HepG2 (cell line): ENCODE measurements at regions not wholly inside any gene's neighbourhood (a gene's known extent, or its start where the extent isn't known, plus 50 kb on each side); places are given as distances from the start of the nearest gene placed in this dataset.

ENCODE experiments used
- GATAD1 ChIP-seq: IDR thresholded peaks from 2 replicates; pipeline ENCODE4 v1.6.1; 2016; ENCODE audit warnings: missing genetic modification reagents, missing compliant biosample characterization
- NCOR1 ChIP-seq: fragments of 200-600 bp; sonication (generic); IDR thresholded peaks from 2 replicates; pipeline ENCODE4 v1.7.0; 2017; ENCODE audit warnings: antibody characterized with exemption, low read length, borderline replicate concordance
- NKX3-1 ChIP-seq: sonication (generic); formaldehyde crosslinking; IDR thresholded peaks from 2 replicates; pipeline ENCODE4 v1.5.0; 2020; ENCODE audit warnings: missing genetic modification reagents
- PRDM15 ChIP-seq: sonication (generic); formaldehyde crosslinking; IDR thresholded peaks from 2 replicates; pipeline ENCODE4 v1.4.0; 2020; ENCODE audit warnings: missing genetic modification reagents
- TF ChIP-seq, protein P1 (sequence below): sonication (generic); formaldehyde crosslinking; IDR thresholded peaks from 2 replicates; pipeline ENCODE4 v1.4.0; 2020; ENCODE audit warnings: missing genetic modification reagents, borderline replicate concordance
- TF ChIP-seq, protein P2 (sequence below): sonication (generic); formaldehyde crosslinking; conservative IDR thresholded peaks from 2 replicates; pipeline ENCODE4 v1.4.0; 2020; ENCODE audit warnings: missing genetic modification reagents

- TF ChIP-seq, protein P1, sequence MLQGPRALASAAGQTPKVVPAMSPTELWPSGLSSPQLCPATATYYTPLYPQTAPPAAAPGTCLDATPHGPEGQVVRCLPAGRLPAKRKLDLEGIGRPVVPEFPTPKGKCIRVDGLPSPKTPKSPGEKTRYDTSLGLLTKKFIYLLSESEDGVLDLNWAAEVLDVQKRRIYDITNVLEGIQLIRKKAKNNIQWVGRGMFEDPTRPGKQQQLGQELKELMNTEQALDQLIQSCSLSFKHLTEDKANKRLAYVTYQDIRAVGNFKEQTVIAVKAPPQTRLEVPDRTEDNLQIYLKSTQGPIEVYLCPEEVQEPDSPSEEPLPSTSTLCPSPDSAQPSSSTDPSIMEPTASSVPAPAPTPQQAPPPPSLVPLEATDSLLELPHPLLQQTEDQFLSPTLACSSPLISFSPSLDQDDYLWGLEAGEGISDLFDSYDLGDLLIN (CRISPR knock-in tag) = no peak
- TF ChIP-seq PRDM15 (CRISPR knock-in tag) (no peak), GATAD1 (CRISPR knock-in tag) (no peak), NCOR1 (no peak), NKX3-1 (no peak)
- TF ChIP-seq, protein P2, sequence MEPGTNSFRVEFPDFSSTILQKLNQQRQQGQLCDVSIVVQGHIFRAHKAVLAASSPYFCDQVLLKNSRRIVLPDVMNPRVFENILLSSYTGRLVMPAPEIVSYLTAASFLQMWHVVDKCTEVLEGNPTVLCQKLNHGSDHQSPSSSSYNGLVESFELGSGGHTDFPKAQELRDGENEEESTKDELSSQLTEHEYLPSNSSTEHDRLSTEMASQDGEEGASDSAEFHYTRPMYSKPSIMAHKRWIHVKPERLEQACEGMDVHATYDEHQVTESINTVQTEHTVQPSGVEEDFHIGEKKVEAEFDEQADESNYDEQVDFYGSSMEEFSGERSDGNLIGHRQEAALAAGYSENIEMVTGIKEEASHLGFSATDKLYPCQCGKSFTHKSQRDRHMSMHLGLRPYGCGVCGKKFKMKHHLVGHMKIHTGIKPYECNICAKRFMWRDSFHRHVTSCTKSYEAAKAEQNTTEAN = no peak
These were observed 67.7 kb upstream of the CD93 start (continued) for GRCh38 chr20:23153696-23154341.
